ENCODE measurements at regions not wholly inside any gene's neighbourhood (a gene's known extent, or its start where the extent isn't known, plus 50 kb on each side); places are given as distances from the start of the nearest gene placed in this dataset.

DNA sequence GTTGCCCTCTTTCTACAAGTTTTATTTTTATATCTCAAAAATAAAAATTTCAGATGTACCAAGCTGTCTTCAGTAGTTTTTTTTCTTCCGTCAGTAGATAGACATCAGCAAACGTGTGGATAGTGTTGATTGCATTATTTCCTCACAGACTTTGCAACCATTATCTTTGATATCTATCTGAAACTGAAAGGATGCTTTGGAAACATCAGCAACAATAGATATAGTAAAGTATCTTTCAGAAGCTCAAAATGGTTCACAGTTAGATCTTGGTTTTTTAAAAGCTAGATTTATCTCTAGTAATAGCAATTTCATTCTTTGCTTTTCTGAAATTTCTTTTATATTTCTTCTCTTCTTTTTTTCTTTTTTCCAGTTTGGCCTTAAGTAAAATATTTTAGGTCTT, 246.9 kb upstream of the PCDH7 start (continued):
- TF ChIP-seq, protein P1, sequence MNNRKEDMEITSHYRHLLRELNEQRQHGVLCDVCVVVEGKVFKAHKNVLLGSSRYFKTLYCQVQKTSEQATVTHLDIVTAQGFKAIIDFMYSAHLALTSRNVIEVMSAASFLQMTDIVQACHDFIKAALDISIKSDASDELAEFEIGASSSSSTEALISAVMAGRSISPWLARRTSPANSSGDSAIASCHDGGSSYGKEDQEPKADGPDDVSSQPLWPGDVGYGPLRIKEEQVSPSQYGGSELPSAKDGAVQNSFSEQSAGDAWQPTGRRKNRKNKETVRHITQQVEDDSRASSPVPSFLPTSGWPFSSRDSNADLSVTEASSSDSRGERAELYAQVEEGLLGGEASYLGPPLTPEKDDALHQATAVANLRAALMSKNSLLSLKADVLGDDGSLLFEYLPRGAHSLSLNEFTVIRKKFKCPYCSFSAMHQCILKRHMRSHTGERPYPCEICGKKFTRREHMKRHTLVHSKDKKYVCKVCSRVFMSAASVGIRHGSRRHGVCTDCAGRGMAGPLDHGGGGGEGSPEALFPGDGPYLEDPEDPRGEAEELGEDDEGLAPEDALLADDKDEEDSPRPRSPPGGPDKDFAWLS (CRISPR knock-in tag; IDR thresholded peaks at IDR 0.05; ENCODE audit: borderline replicate concordance), result no peak
- TF ChIP-seq TRIM24 (CRISPR knock-in tag; IDR thresholded peaks at IDR 0.05) (no peak), ZFP36 (IDR thresholded peaks at IDR 0.05; ENCODE audit: borderline replicate concordance, low read depth, low read length, partially characterized antibody) (no peak), ZNF296 (CRISPR knock-in tag; conservative IDR thresholded peaks at IDR 0.05) (no peak)

- Histone ChIP-seq H3K79me2 (ENCODE audit: insufficient read depth, low read length) (no peaks in the 10 kb centered on the region), H3K9ac (ENCODE audit: insufficient read depth, low read depth, low read length) (no peak overlapping the region), H2AFZ (ENCODE audit: low read length) (no peak overlapping the region), H3K36me3 (replicated peaks in 1 of 2; ENCODE audit: control insufficient read depth in 1 of 2, insufficient read depth in 2 of 2, low read length in 2 of 2) (no peaks in the 10 kb centered on the region), H3K4me1 (ENCODE audit: insufficient read depth, low read length) (no peaks in the 10 kb centered on the region), H3K4me2 (ENCODE audit: low read depth, low read length) (no peak overlapping the region), H3K4me3 (replicated peaks in 1 of 3; ENCODE audit: insufficient read depth in 1 of 3, low read depth in 2 of 3, low read length in 3 of 3) (no peak overlapping the region), H4K20me1 (ENCODE audit: insufficient read depth, low read length) (no peaks in the 10 kb centered on the region), H3K9me3 (ENCODE audit: low read length) (peaks cover 57% of the 10 kb centered on the region), H3K27ac (ENCODE audit: extremely low read length, insufficient read depth, low read length) (no peak overlapping the region), H3K27me3 (ENCODE audit: control insufficient read depth in 1 of 2, insufficient read depth in 2 of 2, low read length in 2 of 2) (no peaks in the 10 kb centered on the region)
- intact Hi-C loops (cut with micrococcal nuclease; ENCODE audit: unreplicated experiment), result no loop called here
- FAIRE-seq (no peak), ATAC-seq (no peak), DNase-seq (ENCODE audit: low spot score) (no peak)
- 70% methylated on average over 3 of the region's 3 CpGs for WGBS (ENCODE audit: low lambda C conversion rate)
- in situ Hi-C loops (cut with HindIII; ENCODE audit: extremely low pct_ligation_motif_present, low pct_unique_long_range_greater_than_20kb), result no loop called here
- BruUV-seq (replicated peaks), result no TSS peak
- ChIA-PET POLR2A (no interaction called here), CTCF (ENCODE audit: low intra/inter-chr PET ratio, low total read pairs) (no interaction called here)
- TF ChIP-seq GTF2F1 (IDR thresholded peaks at IDR 0.05; ENCODE audit: low read length) (no peak), ZNF329 (CRISPR knock-in tag; IDR thresholded peaks at IDR 0.05; ENCODE audit: low read depth) (no peak), ZSCAN30 (CRISPR knock-in tag; IDR thresholded peaks at IDR 0.05) (no peak), SCMH1 (CRISPR knock-in tag; IDR thresholded peaks at IDR 0.05; ENCODE audit: borderline replicate concordance) (no peak), HOMEZ (CRISPR knock-in tag; IDR thresholded peaks at IDR 0.05; ENCODE audit: low read depth) (no peak), ZNF180 (CRISPR knock-in tag; IDR thresholded peaks at IDR 0.05; ENCODE audit: borderline replicate concordance, low read depth) (no peak), POGZ (CRISPR knock-in tag; IDR thresholded peaks at IDR 0.05) (no peak), PHF21A (CRISPR knock-in tag; IDR thresholded peaks at IDR 0.05) (no peak), NFATC3 (CRISPR knock-in tag; IDR thresholded peaks at IDR 0.05) (no peak), CCDC6 (CRISPR knock-in tag; IDR thresholded peaks at IDR 0.05) (no peak)
- TF ChIP-seq, protein P2, sequence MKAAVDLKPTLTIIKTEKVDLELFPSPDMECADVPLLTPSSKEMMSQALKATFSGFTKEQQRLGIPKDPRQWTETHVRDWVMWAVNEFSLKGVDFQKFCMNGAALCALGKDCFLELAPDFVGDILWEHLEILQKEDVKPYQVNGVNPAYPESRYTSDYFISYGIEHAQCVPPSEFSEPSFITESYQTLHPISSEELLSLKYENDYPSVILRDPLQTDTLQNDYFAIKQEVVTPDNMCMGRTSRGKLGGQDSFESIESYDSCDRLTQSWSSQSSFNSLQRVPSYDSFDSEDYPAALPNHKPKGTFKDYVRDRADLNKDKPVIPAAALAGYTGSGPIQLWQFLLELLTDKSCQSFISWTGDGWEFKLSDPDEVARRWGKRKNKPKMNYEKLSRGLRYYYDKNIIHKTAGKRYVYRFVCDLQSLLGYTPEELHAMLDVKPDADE (CRISPR knock-in tag; IDR thresholded peaks at IDR 0.05), result no peak
- TF ChIP-seq, protein P3, sequence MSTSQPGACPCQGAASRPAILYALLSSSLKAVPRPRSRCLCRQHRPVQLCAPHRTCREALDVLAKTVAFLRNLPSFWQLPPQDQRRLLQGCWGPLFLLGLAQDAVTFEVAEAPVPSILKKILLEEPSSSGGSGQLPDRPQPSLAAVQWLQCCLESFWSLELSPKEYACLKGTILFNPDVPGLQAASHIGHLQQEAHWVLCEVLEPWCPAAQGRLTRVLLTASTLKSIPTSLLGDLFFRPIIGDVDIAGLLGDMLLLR (CRISPR knock-in tag; IDR thresholded peaks at IDR 0.05), result no peak
- TF ChIP-seq, protein P4, sequence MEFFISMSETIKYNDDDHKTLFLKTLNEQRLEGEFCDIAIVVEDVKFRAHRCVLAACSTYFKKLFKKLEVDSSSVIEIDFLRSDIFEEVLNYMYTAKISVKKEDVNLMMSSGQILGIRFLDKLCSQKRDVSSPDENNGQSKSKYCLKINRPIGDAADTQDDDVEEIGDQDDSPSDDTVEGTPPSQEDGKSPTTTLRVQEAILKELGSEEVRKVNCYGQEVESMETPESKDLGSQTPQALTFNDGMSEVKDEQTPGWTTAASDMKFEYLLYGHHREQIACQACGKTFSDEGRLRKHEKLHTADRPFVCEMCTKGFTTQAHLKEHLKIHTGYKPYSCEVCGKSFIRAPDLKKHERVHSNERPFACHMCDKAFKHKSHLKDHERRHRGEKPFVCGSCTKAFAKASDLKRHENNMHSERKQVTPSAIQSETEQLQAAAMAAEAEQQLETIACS (CRISPR knock-in tag; IDR thresholded peaks at IDR 0.05), result no peak
- TF ChIP-seq, protein P5, sequence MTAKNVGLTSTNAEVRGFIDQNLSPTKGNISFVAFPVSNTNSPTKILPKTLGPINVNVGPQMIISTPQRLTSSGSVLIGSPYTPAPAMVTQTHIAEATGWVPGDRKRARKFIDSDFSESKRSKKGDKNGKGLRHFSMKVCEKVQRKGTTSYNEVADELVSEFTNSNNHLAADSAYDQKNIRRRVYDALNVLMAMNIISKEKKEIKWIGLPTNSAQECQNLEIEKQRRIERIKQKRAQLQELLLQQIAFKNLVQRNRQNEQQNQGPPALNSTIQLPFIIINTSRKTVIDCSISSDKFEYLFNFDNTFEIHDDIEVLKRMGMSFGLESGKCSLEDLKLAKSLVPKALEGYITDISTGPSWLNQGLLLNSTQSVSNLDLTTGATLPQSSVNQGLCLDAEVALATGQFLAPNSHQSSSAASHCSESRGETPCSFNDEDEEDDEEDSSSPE (CRISPR knock-in tag; IDR thresholded peaks at IDR 0.05), result no peak
Observed at GRCh38 chr4:30495251-30495650, 224.9 kb upstream of the PCDH7 start.
